Psoas muscle (tissue), 7 donors: ENCODE measurements at regions not wholly inside any gene's neighbourhood (a gene's known extent, or its start where the extent isn't known, plus 50 kb on each side); places are given as distances from the start of the nearest gene placed in this dataset.
A peak's percentile ranks its signal among the peaks of the same experiment; 100 is the strongest.

ENCODE experiments used
- ATAC-seq, 4 donors: fragments of 200-7000 bp; cut with Tn5 transposase; one replicate each; pipeline ENCODE4 v1.9.1; 2020; ENCODE audit warnings: moderate library complexity in 3 of 4, mild to moderate bottlenecking in 2 of 4
- DNase-seq, 2 donors: peaks; one replicate each; pipeline ENCODE4 v3.0.0-alpha.2; 2020
- H3K27ac ChIP-seq: fragments of 200-600 bp; one replicate; pipeline ENCODE4 v1.8.0; 2022
- H3K27me3 ChIP-seq, 3 donors: fragments of 200-600 bp in 1 of 3; one replicate each; pipeline versions ENCODE4 v1.6.1 to v1.8.0; 2013 to 2022; ENCODE audit warnings: low read length in 2 of 3, mild to moderate bottlenecking in 2 of 3, moderate library complexity in 1 of 3; ENCODE audit not compliant: insufficient read depth in 3 of 3
- H3K36me3 ChIP-seq, 2 donors: fragments of 200-600 bp in 1 of 2; one replicate each; pipeline versions ENCODE4 v1.6.1 to v1.8.0; 2013 to 2022; ENCODE audit warnings: low read depth in 1 of 2, mild to moderate bottlenecking in 1 of 2, moderate library complexity in 1 of 2; ENCODE audit not compliant: insufficient read depth in 1 of 2
- H3K4me1 ChIP-seq: fragments of 200-600 bp; one replicate; pipeline ENCODE4 v1.8.0; 2022
- H3K4me3 ChIP-seq: fragments of 200-600 bp; one replicate; pipeline ENCODE4 v1.8.0; 2022; ENCODE audit warnings: mild to moderate bottlenecking
- H3K9me3 ChIP-seq: fragments of 200-600 bp; one replicate; pipeline ENCODE4 v1.8.0; 2022
- CTCF ChIP-seq: fragments of 200-600 bp; IDR thresholded peaks from one replicate; pipeline ENCODE4 v1.8.0; 2022; ENCODE audit warnings: antibody characterized with exemption
- WGBS, 3 donors: extraction: QIAGEN DNeasy Blood & Tissue Kit; methylation state at CpG; one replicate each; pipeline versions ENCODE4 v1.1.6 to v1.1.7; 2013; 5-methylcytosine and 5-hydroxymethylcytosine counted together
- intact Hi-C, 2 donors: fragments of 100-400 bp; cut with DNase I; formaldehyde crosslinking; loops; one replicate each; pipeline versions ENCODE4 v1.11.0 to v1.14.2; 2022
- donor health status: healthy with polysubstance abuse.
- donor health status: DM: no; HTN: no; CAD: no; lungs with moderate emphysema.
- donor health status: Bipolar disorder and iron deficiency.
- donor health status: healthy.
- donor health status: DM: yes; HTN: yes; CAD: no.
- donor health status: DM: no; HTN: no; CAD: no.
- donor health status: DM: yes; HTN: yes; CAD: no.

GRCh38 chr3:22885039-22885438, 318.1 kb upstream of the UBE2E2 start:
- H3K27me3 ChIP-seq: no peaks in the 10 kb centered on the region
- no peaks in the 10 kb centered on the region for H3K9me3 ChIP-seq
- no peaks in the 10 kb centered on the region for H3K36me3 ChIP-seq
- intact Hi-C loops: no loop called here
- H3K4me1 ChIP-seq: peaks cover 9% of the 10 kb centered on the region
- ATAC-seq (no peak), DNase-seq (no peak)
- no peak overlapping the region for H3K27ac ChIP-seq
- TF ChIP-seq CTCF: no peak
- H3K4me3 ChIP-seq: no peak overlapping the region

- H3K36me3 ChIP-seq: no peaks in the 10 kb centered on the region
- ATAC-seq (peak in 2 of 4 donors; percentile 46 to 58), DNase-seq (no peak)
- peaks cover 9% of the 10 kb centered on the region for H3K4me1 ChIP-seq
- no peaks in the 10 kb centered on the region for H3K27me3 ChIP-seq
- peak overlapping the region; percentile 31 for H3K27ac ChIP-seq
- no peak for TF ChIP-seq CTCF
- 62 to 85% (median 70%) methylated on average over 6 of the region's 6 CpGs for WGBS, 3 donors
- H3K4me3 ChIP-seq: no peak overlapping the region
- H3K9me3 ChIP-seq: no peaks in the 10 kb centered on the region
- intact Hi-C loops: no loop called here
Observed at GRCh38 chr3:22885574-22886341, 317.4 kb upstream of the UBE2E2 start.

DNA sequence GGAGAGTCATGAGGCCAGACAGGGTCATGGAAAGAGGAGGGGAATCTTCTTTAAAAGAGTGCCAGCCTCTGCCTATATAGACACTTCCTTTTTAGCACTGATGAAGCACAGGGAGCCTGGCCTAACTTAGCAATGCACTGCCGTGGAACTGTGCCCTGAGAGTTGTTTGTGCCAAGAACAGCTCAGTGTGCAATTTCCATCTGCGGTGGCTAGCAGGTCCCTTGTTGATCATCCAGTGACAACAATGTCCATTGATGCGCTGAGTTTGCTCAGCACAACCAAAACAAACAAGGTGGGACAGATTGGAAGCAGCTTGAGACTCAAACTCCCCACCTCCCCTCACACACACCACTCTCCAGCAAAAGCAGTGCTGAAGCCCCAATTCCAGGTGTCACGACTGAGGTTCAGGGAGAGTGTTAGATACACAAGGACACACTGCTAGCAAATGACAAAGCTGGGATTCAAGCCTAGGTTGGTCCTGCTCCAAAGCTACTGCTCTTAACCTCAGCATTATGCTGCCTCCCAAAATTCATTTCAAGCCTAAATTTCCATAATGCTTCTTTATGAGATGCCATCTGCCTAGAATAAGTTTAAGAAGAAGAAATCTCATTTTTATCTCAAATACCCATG, 316.6 kb upstream of the UBE2E2 start:
- Histone ChIP-seq H3K4me1 (peaks cover 9% of the 10 kb centered on the region), H3K27ac (peak overlapping the region; percentile 31), H3K9me3 (no peaks in the 10 kb centered on the region), H3K36me3 (no peaks in the 10 kb centered on the region), H3K27me3 (no peaks in the 10 kb centered on the region), H3K4me3 (no peak overlapping the region)
- intact Hi-C loops: no loop called here
- TF ChIP-seq CTCF: no peak
- WGBS, 3 donors: 22 to 34% (median 23%) methylated on average over 4 of the region's 4 CpGs
- DNase-seq: peak; percentile 29 to 68
- ATAC-seq: peak; percentile 84 to 97 (median 88)

DNA sequence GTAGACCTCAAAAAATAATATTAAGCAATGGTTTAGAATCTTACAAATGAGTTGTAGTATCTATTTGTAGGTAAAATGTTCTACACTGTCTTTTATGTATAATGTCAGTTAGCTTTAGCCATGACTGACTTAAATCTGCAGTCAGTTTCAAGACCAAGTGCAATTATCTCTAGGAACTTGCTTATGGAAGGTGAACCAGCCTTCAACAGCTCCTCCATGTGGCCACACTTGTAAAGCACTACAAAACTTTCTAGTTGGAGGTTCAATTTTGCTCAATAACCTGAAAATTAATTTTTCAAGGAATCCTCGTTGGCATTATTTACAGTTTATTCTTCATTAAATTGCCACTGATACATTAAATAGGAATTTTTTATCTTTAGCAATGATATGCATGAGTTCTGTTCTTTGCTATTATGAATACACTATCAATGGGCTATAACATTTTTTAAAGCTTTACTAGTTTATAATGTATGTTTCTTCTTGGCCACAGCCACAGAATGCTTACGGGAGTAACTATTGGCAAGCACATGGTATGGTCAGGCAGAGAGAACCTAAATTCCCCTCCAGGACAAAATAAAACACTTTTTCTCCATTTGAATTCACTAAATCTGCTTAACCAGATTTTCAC, 315.3 kb upstream of the UBE2E2 start:
- peak in 1 of 4 donors; percentile 54 for ATAC-seq
- intact Hi-C loops: no loop called here
- Histone ChIP-seq H3K27me3 (no peaks in the 10 kb centered on the region), H3K4me3 (no peak overlapping the region), H3K4me1 (peaks cover 9% of the 10 kb centered on the region), H3K36me3 (no peaks in the 10 kb centered on the region), H3K9me3 (no peaks in the 10 kb centered on the region), H3K27ac (no peak overlapping the region)
- WGBS, 3 donors: 45 to 63% (median 53%) methylated on average over 2 of the region's 2 CpGs
- DNase-seq: no peak
- TF ChIP-seq CTCF: peak; percentile 46
